Neuron (in vitro differentiated cells): ENCODE measurements at regions not wholly inside any gene's neighbourhood (a gene's known extent, or its start where the extent isn't known, plus 50 kb on each side); places are given as distances from the start of the nearest gene placed in this dataset.

ENCODE experiments used
- H2AFZ ChIP-seq: one replicate; pipeline ENCODE4 v1.6.1; 2013; ENCODE audit warnings: low read depth, mild to moderate bottlenecking, inconsistent platforms, low read length, moderate library complexity
- H3K27me3 ChIP-seq: one replicate; pipeline ENCODE4 v1.6.1; 2013; ENCODE audit warnings: low read length; ENCODE audit not compliant: insufficient read depth
- H3K36me3 ChIP-seq: one replicate; pipeline ENCODE4 v1.6.1; 2013; ENCODE audit warnings: low read length; ENCODE audit not compliant: insufficient read depth
- H3K4me1 ChIP-seq: one replicate; pipeline ENCODE4 v1.6.1; 2013; ENCODE audit warnings: low read length; ENCODE audit not compliant: insufficient read depth
- H3K4me3 ChIP-seq: 2 replicates; pipeline ENCODE4 v1.5.1; 2013; ENCODE audit warnings: mild to moderate bottlenecking, low read length, moderate library complexity
- H3K9me3 ChIP-seq: one replicate; pipeline ENCODE4 v1.6.1; 2013; ENCODE audit warnings: low read length

- Histone ChIP-seq H3K36me3 (no peaks in the 10 kb centered on the region), H2AFZ (no peak overlapping the region), H3K27me3 (no peaks in the 10 kb centered on the region), H3K4me3 (no peak overlapping the region), H3K4me1 (no peaks in the 10 kb centered on the region), H3K9me3 (no peaks in the 10 kb centered on the region)
Measured at GRCh38 chr2:67289921-67290371, 107.2 kb upstream of the ETAA1 start.

GRCh38 chr2:67290451-67291290, 106.5 kb upstream of the ETAA1 start:
- H2AFZ ChIP-seq, result no peak overlapping the region
- H3K27me3 ChIP-seq, result no peaks in the 10 kb centered on the region
- no peaks in the 10 kb centered on the region for H3K4me1 ChIP-seq
- H3K36me3 ChIP-seq, result no peaks in the 10 kb centered on the region
- H3K9me3 ChIP-seq, result no peaks in the 10 kb centered on the region
- H3K4me3 ChIP-seq, result no peak overlapping the region

GRCh38 chr2:67294218-67294617, 102.9 kb upstream of the ETAA1 start:
- Histone ChIP-seq H3K4me1 (no peaks in the 10 kb centered on the region), H3K27me3 (no peaks in the 10 kb centered on the region), H3K4me3 (no peak overlapping the region), H3K9me3 (no peaks in the 10 kb centered on the region), H2AFZ (no peak overlapping the region), H3K36me3 (no peaks in the 10 kb centered on the region)

GRCh38 chr2:67295406-67295805, 101.7 kb upstream of the ETAA1 start:
- Histone ChIP-seq H3K36me3 (no peaks in the 10 kb centered on the region), H3K4me3 (no peak overlapping the region), H3K27me3 (no peaks in the 10 kb centered on the region), H3K9me3 (no peaks in the 10 kb centered on the region), H3K4me1 (no peaks in the 10 kb centered on the region), H2AFZ (no peak overlapping the region)

- Histone ChIP-seq H3K4me1 (no peaks in the 10 kb centered on the region), H3K4me3 (no peak overlapping the region), H3K9me3 (no peaks in the 10 kb centered on the region), H2AFZ (no peak overlapping the region), H3K36me3 (no peaks in the 10 kb centered on the region), H3K27me3 (no peaks in the 10 kb centered on the region)
Measured at GRCh38 chr2:67295851-67296250, 101.3 kb upstream of the ETAA1 start.

GRCh38 chr2:67304300-67304890, 92.7 kb upstream of the ETAA1 start:
- no peak overlapping the region for H2AFZ ChIP-seq
- H3K4me1 ChIP-seq, result no peaks in the 10 kb centered on the region
- no peaks in the 10 kb centered on the region for H3K27me3 ChIP-seq
- H3K9me3 ChIP-seq, result no peaks in the 10 kb centered on the region
- no peak overlapping the region for H3K4me3 ChIP-seq
- H3K36me3 ChIP-seq, result no peaks in the 10 kb centered on the region

GRCh38 chr2:67309281-67309680, 87.9 kb upstream of the ETAA1 start:
- H3K36me3 ChIP-seq, result no peaks in the 10 kb centered on the region
- H2AFZ ChIP-seq, result no peak overlapping the region
- no peaks in the 10 kb centered on the region for H3K9me3 ChIP-seq
- no peaks in the 10 kb centered on the region for H3K27me3 ChIP-seq
- H3K4me1 ChIP-seq, result no peaks in the 10 kb centered on the region
- H3K4me3 ChIP-seq, result no peak overlapping the region

- no peak overlapping the region for H3K4me3 ChIP-seq
- H3K4me1 ChIP-seq, result no peaks in the 10 kb centered on the region
- H3K36me3 ChIP-seq, result no peaks in the 10 kb centered on the region
- no peaks in the 10 kb centered on the region for H3K9me3 ChIP-seq
- H2AFZ ChIP-seq, result no peak overlapping the region
- no peaks in the 10 kb centered on the region for H3K27me3 ChIP-seq
Measured at GRCh38 chr2:67311536-67311935, 85.6 kb upstream of the ETAA1 start.

GRCh38 chr2:67312871-67313270, 84.3 kb upstream of the ETAA1 start:
- H3K9me3 ChIP-seq, result no peaks in the 10 kb centered on the region
- H3K4me1 ChIP-seq, result no peaks in the 10 kb centered on the region
- no peaks in the 10 kb centered on the region for H3K27me3 ChIP-seq
- no peak overlapping the region for H3K4me3 ChIP-seq
- no peaks in the 10 kb centered on the region for H3K36me3 ChIP-seq
- H2AFZ ChIP-seq, result no peak overlapping the region

- Histone ChIP-seq H3K27me3 (no peaks in the 10 kb centered on the region), H3K4me3 (no peak overlapping the region), H2AFZ (no peak overlapping the region), H3K4me1 (no peaks in the 10 kb centered on the region), H3K9me3 (no peaks in the 10 kb centered on the region), H3K36me3 (no peaks in the 10 kb centered on the region)
Measured at GRCh38 chr2:67313536-67313935, 83.6 kb upstream of the ETAA1 start.

- Histone ChIP-seq H3K4me1 (peaks cover 3% of the 10 kb centered on the region), H2AFZ (no peak overlapping the region), H3K9me3 (no peaks in the 10 kb centered on the region), H3K4me3 (no peak overlapping the region), H3K36me3 (no peaks in the 10 kb centered on the region), H3K27me3 (no peaks in the 10 kb centered on the region)
Measured at GRCh38 chr2:67318031-67318430, 79.1 kb upstream of the ETAA1 start.

- no peak overlapping the region for H3K4me3 ChIP-seq
Measured at GRCh38 chr2:67318563-67318962, 78.6 kb upstream of the ETAA1 start.

GRCh38 chr2:67318993-67319481, 78.1 kb upstream of the ETAA1 start:
- Histone ChIP-seq H3K36me3 (no peaks in the 10 kb centered on the region), H3K27me3 (no peaks in the 10 kb centered on the region), H3K4me3 (no peak overlapping the region), H3K4me1 (peaks cover 3% of the 10 kb centered on the region), H2AFZ (no peak overlapping the region), H3K9me3 (no peaks in the 10 kb centered on the region)

More at GRCh38 chr2:67318563-67318962, 78.6 kb upstream of the ETAA1 start:
- Histone ChIP-seq H3K9me3 (no peaks in the 10 kb centered on the region), H3K27me3 (no peaks in the 10 kb centered on the region), H3K4me1 (peaks cover 3% of the 10 kb centered on the region), H2AFZ (no peak overlapping the region), H3K36me3 (no peaks in the 10 kb centered on the region)
